Fibroblast of the conjunctiva (primary cell): ENCODE measurements at regions not wholly inside any gene's neighbourhood (a gene's known extent, or its start where the extent isn't known, plus 50 kb on each side); places are given as distances from the start of the nearest gene placed in this dataset.
"Not testable (repeated sequence)": the region's sequence is repeated elsewhere in the genome, so short reads cannot be mapped to it uniquely, and the experiment has no call there.

Source experiments
- DNase-seq: peaks from one replicate; pipeline ENCODE4 v3.0.0-alpha.2; 2010; ENCODE audit warnings: low read depth

DNA sequence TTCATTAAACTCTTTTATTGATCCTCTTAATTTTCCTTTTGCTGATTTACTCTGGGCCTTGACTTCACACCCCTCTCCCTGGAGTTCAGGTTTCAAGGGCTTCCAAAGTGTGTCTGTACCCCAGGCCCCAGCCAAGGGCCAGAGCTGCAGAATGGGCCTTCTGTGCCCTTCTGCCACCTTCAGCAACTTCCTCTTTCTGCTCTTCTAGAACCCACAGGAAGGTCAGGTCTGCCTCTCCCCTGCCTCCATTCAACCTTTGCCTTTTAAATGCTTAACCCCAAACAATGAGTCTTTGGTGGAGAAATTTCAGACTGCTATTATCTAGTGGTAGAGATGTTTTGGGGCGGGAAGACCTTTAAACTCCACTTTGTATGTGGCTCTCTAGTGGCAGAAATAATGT, 63.1 kb downstream of the TSN start:
- DNase-seq = no peak

DNA sequence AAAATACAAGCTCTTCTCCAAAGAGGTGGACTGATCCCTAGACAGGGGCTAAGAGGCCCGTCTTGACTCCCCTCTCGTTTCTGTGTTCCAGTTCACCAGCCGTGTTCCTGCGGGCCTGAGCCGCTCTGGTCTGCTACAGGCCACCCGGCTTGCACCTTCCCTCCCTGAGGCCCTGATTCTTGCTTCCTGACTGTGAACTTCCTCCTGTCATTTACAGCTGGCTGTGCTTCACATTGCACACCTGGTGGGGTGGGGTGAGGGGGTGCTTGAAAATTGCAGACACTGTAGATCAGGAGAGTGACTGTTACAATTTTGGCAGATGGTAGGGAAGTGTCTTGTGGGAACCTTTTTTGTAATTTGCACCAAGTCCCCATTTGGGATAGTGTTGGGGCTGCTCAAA, 64.4 kb downstream of the TSN start:
- no peak for DNase-seq

DNA sequence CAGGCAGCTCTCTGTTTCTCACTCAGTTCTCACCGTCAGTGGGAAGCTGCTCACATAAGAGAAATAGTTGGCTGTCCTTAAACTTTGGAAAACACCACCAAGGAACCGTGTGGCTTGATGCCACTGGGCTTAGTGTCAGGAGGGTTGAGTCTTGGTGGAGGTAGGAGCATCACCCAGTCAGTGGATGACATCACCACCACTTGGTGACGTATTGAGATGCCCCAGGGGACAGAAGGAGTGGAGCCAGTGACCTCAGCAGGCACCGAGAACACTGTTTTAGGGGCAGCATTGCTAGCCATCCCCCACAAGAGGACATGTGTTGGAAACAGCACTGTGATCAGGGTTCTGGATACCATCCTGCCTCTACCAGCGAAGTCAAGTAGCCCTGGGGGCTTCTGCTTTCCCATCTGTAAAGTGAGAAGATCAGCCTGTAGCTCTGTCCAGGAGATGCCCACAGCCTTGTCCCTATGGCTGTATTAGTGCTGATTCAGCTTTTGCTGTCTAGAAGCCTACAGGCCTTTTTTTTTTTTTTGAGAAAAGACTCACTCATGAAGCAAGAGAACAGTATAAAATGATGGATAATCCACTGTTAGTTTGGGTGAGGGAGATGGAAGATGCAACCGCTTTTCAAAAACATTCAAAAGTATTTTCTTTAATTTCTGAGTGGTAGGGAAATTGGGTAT, 66.2 kb downstream of the TSN start:
- DNase-seq = no peak

DNA sequence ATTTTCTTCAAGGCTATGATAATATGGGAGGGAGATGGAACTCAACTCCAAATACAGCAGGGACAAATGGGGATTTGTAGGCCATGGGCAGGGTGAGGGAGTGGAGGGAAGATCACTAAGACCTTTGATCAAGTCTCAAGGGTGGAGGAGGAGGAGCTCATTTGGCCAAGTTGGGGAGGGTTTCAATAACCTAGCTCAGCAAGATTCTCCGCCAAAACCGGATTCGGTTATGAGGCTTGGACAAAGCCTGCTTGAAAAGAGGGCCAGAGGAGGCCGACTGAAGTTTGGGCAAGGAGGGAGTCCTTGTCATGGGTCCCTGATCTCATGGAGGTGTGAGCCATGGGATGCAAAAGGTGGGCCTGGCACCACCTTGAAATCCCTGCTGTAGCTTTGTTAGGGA, 68.8 kb downstream of the TSN start:
- DNase-seq = no peak

DNA sequence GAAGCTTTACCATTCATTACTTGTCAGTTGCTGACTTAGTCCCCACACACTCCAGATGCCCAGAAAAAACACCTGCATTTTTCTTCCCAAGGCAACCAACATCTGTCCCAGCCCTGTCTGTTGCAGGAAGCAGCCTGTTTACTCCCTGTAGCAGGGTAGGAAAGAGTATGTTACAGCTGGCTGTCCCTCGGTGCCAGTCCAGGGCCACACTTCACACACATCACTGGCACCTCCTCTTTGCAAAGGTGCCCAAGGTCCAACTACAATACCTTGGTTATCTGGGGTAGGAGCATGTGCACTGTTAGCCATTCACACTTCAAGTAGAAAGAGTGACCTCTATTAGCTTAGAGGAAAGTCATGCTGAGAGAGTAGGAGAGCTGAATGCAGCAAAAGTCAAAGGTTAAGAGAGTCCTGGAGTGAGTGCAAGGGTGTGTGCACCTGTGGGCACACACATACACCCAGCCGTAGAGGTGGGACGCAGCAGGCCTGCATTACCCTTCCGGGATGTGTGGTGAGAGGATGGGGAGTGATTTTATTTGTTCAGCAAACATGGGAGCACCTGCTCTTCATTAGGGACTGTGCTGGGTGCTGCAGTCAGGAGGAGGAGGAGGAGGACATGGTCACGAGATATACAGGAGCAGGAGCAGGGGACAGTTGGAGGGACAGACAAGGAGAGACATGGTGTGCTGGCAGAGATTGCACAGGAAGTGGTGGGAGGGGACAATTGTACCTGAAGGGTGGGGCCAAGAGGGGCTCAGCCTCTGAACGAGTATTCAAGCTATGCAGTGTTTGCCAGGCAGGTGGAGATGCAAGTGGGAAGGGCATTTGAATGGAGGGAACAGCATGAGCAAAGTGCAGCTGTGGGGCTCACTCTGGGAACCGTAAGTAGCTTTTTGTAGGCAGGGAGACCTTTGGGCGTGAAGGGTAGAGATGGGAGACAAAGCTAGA, 69.8 kb downstream of the TSN start:
- DNase-seq = no peak

DNA sequence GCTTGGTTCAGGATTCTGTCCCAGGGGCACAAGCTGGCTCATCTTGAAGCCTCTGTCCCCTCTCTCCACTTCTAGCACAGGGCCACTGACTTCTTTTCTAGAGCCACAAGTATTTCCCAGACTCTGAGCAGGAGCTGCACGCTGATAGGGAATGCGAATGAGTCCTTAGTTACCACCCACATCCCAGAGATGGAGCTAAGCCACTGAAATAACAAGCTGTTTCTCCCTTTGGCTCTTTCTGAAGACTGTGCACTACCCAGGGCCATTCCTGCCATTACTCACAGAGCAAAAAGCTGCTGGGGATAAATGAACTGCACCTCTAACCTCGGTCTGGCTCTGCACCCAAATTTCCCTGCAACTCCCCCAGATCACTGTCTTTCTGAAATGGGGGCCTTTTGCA, 70.6 kb downstream of the TSN start:
- DNase-seq = no peak

DNA sequence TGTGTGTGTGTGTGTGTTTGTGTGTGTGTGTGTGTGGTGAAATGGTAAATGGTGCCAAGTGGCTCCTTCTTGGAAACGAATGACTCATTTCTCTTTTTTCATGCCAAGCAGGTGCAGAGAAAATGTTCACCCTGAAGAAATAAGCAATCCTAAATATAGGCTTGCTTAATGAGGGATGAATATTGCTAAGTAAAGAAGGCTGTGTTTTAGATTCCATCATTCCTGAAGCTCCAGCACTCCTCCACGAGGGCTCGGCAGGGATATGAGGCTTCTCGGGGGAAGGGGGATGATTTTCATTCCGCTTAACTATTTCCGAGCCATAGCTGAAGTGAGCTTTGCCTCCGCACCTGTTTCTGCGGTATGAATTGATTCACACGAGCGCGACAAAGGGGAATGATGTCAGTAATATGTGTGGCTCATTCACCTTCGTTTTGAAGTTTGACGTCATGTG, 72.9 kb downstream of the TSN start:
- DNase-seq = no peak

DNA sequence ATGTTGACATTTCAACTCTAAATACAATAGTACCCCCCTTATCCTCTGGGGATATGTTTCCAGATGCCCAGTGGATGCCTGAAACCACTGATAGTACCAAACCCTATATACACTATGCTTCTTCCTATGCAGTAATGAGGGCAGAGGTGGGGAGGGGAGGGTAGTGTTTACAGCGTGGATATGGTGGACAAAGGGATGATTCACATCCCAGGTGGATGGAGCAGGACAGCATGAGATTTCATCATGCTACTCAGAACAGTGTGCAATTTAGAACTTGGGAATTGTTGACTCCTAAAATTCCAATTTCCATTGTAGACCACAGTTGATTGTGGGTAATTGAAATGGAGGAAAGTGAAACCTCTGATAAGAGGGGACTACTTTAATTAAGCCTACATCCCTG, 75.4 kb downstream of the TSN start:
- no peak for DNase-seq

DNA sequence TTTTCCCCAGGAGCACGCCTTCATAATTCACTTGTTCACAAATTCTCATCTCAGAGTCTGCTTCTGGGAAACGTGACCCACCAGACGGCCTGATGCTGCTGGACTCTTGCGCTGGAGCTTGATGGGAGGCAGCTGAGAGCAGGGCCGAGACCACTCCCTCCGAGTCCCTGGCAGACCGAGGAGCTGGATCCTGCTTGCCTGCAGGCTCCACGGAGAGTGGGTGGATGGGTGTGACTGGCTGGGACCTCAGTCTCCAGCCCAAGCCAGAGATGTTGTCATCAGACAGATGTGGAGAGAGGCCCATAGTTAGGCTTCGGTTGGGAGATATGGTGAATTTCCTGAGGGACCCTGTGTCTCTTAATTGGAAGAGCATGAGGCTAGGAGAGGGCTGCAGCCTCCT, 76.4 kb downstream of the TSN start:
- DNase-seq = no peak

DNA sequence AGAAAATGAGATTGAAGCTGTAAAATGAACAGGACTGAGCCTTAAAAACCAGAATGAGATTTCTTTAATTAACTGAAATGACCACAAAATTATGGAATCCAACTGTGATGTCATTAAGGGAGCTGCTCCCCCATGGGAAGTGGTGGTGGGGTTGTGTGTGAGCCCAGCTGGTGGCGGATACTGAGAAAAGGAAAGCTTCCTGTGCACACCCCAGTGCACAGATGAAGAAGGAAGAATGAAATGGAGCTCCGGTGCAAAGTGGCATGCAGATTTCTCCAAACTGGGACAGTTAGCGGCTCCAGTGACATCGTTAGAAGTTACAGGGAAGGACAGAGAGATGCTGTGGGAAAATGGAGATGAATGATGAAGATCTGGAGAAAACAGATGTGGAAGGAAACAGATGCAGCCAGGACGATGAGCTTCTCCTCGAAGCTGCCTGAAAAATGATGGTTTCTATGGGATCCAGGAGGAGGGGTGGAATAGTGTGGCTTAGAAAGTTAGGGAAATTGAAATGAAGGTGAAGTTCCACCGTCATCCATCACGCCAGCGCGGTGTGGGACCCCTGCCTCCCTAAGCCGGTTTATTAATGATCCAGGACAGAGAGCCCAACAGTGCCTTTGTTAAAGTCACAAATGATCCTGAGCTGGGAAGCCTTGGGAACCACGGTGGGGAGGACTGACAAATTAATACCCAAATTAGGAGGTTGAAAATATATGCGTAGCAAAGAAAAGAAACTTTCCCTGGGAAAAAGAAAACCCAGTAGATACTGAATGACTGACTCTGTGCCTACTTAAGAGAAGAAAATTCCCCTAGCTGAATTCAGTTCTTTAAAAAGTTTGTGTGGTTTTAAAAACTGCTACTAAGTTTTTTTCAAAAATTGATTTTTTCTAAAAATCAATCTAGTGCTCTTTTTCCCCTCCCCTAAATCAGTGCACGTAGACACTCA, 77.2 kb downstream of the TSN start:
- no peak for DNase-seq

DNA sequence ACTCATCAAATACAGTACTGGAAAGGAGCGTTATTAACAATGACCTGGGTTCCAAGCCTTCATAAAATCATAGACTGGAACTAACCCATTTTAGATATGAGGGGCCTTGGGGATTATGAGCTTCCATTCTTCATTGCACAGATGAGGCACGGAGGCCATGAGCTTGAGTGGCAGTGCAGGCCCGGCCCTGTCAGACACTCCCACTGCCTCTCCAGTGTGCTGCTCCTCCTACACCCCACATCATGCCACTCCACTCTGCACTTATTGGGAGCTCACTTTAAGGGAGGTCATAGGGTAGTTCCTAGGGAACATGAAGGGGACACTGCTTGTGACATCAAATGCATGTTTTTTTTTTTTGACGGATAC, 77.9 kb downstream of the TSN start:
- no peak for DNase-seq

DNA sequence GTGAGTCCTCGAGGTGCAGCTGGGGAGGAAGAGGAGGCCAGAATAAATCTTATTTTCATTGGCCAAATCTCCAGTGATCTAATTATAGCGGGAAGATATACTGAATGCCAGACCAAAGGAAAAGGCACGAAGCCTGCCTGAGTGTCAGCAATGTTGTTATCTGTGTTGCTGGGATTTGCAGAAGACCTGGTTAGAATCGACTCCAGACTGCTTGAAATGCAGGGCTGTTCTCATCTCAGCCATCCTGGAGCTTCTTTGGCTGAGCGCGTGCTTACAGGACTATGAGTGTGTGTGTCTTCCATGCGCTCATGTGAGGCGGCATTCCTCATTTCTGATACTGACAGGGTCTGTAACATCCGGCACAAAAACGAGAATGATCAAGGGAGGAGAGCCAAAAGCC, 81.2 kb downstream of the TSN start:
- no peak for DNase-seq

DNA sequence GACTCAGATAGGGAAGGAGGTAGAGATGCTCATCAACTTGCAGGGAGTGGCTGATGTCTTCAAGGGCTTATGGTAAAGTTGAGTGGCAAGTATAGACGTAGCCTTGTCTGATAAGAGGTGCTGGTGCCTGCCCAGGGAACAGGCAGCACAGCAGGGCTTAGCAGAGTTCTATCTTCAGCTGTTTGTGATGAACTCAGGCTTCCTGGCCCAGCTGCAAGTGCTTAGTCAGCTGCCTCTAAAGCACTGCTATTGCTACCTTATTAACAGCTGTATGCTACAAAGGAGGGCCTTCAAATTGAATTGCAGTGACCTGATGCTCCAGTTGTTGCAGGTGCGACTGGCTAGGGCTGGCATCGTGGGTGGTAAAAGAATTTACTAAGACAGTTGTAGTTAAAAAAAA, 82.1 kb downstream of the TSN start:
- no peak for DNase-seq

DNA sequence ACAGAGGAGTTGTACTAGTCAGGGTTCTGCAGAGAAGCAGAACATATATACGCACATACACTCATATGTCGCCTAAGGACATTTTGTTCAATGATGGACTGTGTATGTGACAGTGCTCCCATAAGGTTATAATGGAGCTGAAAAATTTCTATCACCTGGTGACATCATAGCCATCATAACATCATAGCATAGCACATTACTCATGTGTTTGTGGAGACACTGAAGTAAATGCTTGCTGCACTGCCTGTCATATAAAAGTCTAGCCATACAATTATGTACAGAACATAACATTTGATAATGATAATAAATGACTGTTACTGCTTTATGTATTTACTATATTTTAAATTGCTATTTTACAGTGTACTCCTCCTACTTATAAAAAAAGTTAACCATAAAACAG, 83.1 kb downstream of the TSN start:
- no peak for DNase-seq

DNA sequence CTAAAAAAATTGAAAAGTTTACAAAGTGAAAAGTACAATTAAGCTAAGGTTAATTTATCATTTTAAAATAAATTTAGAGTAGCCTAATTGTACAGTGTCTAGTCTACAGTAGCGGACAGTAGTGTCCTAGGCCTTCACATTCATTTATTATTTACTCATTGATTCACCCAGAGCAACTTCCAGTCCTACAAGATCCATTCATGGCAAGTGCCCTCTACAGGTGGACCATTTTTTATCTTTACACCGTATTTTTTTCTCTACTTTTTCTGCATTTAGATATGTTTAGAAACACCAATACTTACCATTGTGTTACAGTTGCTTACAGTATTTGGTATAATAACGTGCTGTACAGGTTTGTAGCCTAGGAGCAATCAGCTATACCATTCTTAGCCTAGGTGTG, 84.1 kb downstream of the TSN start:
- DNase-seq = no peak

DNA sequence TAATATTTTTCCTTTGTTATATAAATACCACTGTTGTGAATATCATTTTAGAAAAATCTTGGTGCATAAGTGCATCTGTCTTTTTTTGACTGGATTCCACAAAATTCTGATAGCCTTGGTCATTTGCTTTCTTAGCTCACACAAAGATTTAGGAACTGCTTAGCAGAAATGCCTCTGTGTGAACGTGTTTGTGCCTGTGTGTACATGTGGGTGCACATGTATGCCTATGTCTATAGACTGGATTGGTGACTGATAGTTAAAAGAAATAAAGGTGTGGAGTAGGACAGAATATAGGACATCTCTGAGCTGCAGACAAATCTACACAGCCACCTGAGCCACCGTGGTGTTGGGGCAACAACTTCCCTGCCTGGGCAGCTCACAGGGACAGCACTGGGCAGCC, 93.8 kb downstream of the TSN start:
- no peak for DNase-seq

DNA sequence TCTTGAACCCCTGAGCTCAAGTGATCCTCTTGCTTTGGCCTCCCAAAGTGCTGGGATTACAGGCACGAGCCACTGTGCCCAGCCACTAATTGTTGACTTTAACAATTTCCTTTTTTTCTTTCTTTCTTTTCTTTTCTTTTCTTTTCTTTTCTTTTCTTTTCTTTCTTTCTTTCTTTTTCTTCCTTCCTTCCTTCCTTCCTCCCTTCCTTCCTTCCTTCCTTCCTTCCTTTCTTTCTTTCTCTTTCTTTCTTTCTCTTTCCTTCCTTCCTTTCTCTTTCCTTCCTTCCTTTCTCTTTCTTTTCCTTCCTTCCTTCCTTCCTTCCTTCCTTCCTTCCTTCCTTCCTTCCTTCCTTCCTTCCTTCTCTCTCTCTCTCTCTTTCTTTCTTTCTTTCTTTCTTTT, 97.7 kb downstream of the TSN start:
- DNase-seq = not testable (repeated sequence)

DNA sequence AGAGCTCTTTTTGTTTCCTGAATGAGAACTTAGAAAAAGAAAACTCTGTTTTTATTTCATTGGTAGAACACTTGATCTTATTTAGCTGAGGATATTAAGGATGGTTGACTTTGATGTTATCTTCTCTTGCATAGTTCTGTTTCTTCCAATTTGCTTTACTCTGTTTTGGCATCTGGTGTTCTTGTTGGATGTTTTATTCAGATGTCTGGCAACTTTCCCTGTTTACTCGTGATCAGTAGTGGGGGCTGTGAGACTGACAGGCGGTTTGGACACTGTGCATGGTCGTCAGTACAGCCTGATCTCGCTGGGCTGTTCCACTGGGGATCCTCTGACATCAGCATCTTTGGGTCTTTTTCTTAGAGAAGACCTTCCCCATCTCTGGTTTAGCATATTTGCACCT, 100.1 kb downstream of the TSN start:
- no peak for DNase-seq

DNA sequence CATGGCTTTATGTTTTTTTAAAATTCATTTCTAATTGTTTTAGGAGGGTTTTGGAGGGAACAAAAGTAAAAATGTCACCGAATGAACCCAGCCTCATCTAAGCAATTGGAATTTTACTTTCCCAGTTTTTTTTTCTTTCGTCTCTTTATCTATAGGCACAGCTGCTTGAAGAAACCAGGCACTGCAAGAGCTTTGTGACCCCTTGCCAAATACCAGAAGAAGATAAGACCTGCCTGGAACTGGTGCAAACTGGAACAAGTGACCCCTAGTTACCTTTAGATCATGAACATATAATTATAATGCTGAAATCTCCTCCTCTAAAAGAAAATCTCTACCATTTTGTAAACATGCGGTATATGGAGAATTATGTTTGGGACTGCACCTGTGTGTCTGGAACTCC, 100.9 kb downstream of the TSN start:
- DNase-seq = no peak

DNA sequence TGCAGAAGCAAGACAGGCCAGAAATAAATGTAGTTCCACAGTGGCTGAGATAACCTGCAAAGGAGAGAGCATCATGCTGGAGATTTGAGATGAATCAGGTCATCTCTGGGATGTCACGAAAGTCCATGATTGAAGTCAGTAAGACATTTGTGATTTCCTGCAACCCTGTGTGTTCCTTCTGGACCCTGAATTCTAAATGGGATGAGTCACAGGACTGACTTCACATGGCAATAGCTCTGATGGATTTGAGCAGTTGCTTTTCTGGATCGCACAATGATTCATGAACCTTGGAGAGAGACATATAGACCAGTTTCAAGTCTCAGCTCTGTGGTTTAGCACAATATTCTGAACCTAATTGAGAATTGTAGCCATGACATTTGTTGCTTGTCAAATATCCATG, 102.9 kb downstream of the TSN start:
- no peak for DNase-seq

DNA sequence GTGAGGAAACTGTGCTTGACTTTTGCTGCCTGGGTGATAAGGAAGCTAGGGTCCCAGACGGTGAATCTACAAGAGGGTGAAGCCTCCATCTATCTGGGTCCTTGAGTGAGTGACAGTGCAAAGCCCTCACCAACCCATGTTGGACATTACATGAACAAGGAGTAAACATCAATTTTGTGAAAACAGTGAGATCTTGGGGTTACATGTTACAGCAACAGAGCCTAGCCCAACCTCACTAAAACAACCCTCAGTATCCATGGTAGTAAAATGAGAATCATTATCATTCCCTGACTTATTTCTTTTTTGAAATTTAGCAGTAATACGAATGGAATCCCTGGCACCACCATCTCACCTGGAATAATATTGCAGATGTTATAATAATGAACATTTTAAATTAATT, 103.4 kb downstream of the TSN start:
- no peak for DNase-seq

DNA sequence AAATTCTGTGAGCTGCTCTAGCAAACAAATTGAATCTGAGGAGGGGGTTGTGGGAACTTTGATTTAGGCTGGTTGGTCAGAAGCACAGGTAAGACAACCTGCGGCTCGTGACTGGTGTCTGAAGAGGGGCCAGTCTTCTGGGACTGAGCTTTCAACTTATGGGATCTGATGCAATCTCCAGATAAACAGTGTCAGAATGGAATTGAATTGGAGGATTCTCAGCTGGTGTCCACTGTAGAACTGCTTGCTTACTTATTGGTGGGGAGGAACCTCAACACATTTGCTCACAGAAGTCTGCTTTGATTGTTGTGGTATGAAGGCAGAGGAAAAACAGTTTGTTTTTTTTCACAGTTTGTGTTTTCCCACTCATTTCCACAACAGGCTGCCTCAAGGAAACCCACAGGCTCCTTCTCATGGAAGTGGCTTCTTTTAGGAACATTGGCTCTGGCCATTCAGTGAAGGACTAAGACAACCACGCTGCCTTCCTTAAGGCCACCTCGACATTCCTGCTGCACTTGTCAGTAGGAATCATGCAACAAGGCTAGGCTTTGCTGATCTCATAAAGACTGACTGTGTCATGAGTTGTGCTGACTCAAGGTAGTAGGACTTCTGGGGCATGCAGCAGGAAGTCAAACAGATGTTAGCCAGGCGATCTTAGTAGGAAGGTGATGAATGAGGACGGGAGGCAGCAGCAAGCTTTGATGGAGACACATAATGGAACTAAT, 104.7 kb downstream of the TSN start:
- DNase-seq = peak; percentile 5
